ENCODE measurements at regions not wholly inside any gene's neighbourhood (a gene's known extent, or its start where the extent isn't known, plus 50 kb on each side); places are given as distances from the start of the nearest gene placed in this dataset.

DNA sequence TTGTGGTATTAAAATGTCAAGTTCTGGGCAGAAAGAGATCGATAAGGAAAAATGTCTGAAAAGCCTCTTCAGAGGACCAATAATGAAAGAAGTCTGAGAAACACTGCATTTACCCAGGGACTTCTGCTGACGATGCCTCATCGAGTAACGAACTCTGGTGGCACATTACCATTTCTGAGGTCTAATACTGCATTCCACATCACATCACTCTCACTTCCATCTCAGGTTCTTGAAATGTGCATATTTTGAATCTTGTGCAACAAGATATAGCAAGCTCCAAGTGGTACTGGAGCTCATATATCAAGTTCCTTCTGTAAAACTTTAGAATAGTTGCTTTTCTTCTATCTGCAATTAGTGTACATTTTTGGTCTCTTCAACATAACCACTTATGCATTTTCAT lies 619.1 kb upstream of the DDX18 start:
- H3K9ac ChIP-seq (replicated peaks; ENCODE audit: extremely low read depth, insufficient read depth, low read length) = no peak overlapping the region
- no peaks in the 10 kb centered on the region for H4K20me1 ChIP-seq (replicated peaks; ENCODE audit: control insufficient read depth, extremely low read depth, insufficient read depth, low read length)
- H3K4me1 ChIP-seq (ENCODE audit: control insufficient read depth, extremely low read depth, insufficient read depth, low read length) = no peaks in the 10 kb centered on the region
- ChIA-PET CTCF (no interaction called here), POLR2A (no interaction called here)
- no peaks in the 10 kb centered on the region for H3K27me3 ChIP-seq (ENCODE audit: control insufficient read depth in 2 of 2, insufficient read depth in 2 of 2, low read length in 2 of 2)
- intact Hi-C loops (cut with micrococcal nuclease) = no loop called here
- no peak overlapping the region for H3K27ac ChIP-seq (ENCODE audit: insufficient read depth, low read depth, low read length)
- dilution Hi-C loops (cut with MboI; ENCODE audit: extremely low pct_ligation_motif_present, low sequenced_read_pairs) = no loop called here
- no peak overlapping the region for H3K4me3 ChIP-seq (replicated peaks in 1 of 3; ENCODE audit: insufficient read depth in 1 of 3, low read depth in 1 of 3, low read length in 3 of 3)
- no peaks in the 10 kb centered on the region for H3K79me2 ChIP-seq (ENCODE audit: control insufficient read depth, insufficient read depth, low read length)
- no TSS peak for BruUV-seq (replicated peaks)
- TF ChIP-seq, protein P1, sequence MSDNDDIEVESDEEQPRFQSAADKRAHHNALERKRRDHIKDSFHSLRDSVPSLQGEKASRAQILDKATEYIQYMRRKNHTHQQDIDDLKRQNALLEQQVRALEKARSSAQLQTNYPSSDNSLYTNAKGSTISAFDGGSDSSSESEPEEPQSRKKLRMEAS (IDR thresholded peaks at IDR 0.05; ENCODE audit: insufficient read depth, insufficient read length) = no peak
- no peak for TF ChIP-seq POLR2A (IDR thresholded peaks at IDR 0.05; ENCODE audit: low read depth, low read length)
- TF ChIP-seq JUN (IDR thresholded peaks at IDR 0.05; ENCODE audit: borderline replicate concordance, insufficient read depth, insufficient read length, low read depth) = no peak
- TF ChIP-seq MYC (IDR thresholded peaks at IDR 0.05; ENCODE audit: low read depth, low read length) = no peak
- no peak for TF ChIP-seq GATA2 (IDR thresholded peaks at IDR 0.05; ENCODE audit: insufficient read depth, insufficient read length, low read depth, low read length)
- TF ChIP-seq EZH2 (IDR thresholded peaks at IDR 0.05; ENCODE audit: borderline replicate concordance, low read depth, low read length, severe bottlenecking) = no peak
- TF ChIP-seq POLR2AphosphoS5 (IDR thresholded peaks at IDR 0.05; ENCODE audit: insufficient read depth, low read depth, low read length) = no peak
- TF ChIP-seq, protein P2, sequence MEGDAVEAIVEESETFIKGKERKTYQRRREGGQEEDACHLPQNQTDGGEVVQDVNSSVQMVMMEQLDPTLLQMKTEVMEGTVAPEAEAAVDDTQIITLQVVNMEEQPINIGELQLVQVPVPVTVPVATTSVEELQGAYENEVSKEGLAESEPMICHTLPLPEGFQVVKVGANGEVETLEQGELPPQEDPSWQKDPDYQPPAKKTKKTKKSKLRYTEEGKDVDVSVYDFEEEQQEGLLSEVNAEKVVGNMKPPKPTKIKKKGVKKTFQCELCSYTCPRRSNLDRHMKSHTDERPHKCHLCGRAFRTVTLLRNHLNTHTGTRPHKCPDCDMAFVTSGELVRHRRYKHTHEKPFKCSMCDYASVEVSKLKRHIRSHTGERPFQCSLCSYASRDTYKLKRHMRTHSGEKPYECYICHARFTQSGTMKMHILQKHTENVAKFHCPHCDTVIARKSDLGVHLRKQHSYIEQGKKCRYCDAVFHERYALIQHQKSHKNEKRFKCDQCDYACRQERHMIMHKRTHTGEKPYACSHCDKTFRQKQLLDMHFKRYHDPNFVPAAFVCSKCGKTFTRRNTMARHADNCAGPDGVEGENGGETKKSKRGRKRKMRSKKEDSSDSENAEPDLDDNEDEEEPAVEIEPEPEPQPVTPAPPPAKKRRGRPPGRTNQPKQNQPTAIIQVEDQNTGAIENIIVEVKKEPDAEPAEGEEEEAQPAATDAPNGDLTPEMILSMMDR (IDR thresholded peaks at IDR 0.05; ENCODE audit: extremely low read depth in 1 of 2, insufficient read depth in 1 of 2, low read depth in 1 of 2, low read length in 2 of 2) = no peak
- no peak for TF ChIP-seq FOS (IDR thresholded peaks at IDR 0.05; ENCODE audit: borderline replicate concordance, insufficient read depth, low read length)
- no peak overlapping the region for H2AFZ ChIP-seq (ENCODE audit: low read depth, low read length)
- no peak for FAIRE-seq
- no peak for DNase-seq (ENCODE audit: low read depth, low spot score)
- H3K36me3 ChIP-seq (ENCODE audit: control insufficient read depth in 2 of 2, extremely low read depth in 1 of 2, insufficient read depth in 2 of 2, low read length in 2 of 2) = no peaks in the 10 kb centered on the region
- no peak overlapping the region for H3K4me2 ChIP-seq (ENCODE audit: insufficient read depth, low read length)
- H3K9me1 ChIP-seq (replicated peaks; ENCODE audit: control insufficient read depth, extremely low read depth, insufficient read depth, low read length) = no peaks in the 10 kb centered on the region
- H3K9me3 ChIP-seq (replicated peaks; ENCODE audit: control insufficient read depth, insufficient read depth, low read length) = peaks cover 2% of the 10 kb centered on the region
